ENCODE measurements at regions not wholly inside any gene's neighbourhood (a gene's known extent, or its start where the extent isn't known, plus 50 kb on each side); places are given as distances from the start of the nearest gene placed in this dataset.

DNA sequence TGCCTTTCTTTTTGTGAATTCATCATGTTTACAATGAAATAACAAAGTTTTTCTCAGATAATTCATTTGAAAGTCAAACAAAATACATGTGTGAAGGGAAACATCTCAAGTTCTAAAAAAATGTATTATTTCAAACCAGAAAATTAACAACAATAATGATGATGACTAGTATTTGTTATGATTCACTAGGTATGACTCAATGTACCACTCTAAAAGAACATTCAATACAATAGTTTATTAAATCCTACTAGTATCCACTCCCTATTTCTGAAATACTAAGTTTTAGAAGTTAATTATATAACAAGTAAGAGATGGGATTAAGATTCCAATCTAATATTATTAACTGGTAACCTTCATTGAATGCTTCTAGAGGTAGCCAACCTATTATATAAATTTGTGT is 1444.8 kb upstream of the CDH8 start:
- peaks cover 6% of the 10 kb centered on the region for H3K9me3 Mint-ChIP-seq
- no peak overlapping the region for H3K4me3 Mint-ChIP-seq

GRCh38 chr16:63473725-63474124 is 1437.5 kb upstream of the CDH8 start:
- H3K4me3 Mint-ChIP-seq = no peak overlapping the region
- H3K27ac Mint-ChIP-seq = no peak overlapping the region
- H3K27me3 Mint-ChIP-seq (ENCODE audit: low read depth) = no peaks in the 10 kb centered on the region
- no peaks in the 10 kb centered on the region for H3K36me3 Mint-ChIP-seq (ENCODE audit: low read depth)
- TF ChIP-seq CTCF (IDR thresholded peaks at IDR 0.05; ENCODE audit: unreplicated experiment in 3 of 3) = no peak
- no peaks in the 10 kb centered on the region for H3K9me3 Mint-ChIP-seq
- no peaks in the 10 kb centered on the region for H3K4me1 Mint-ChIP-seq

More for the DNA sequence above, 1444.8 kb upstream of the CDH8 start:
- H3K4me1 Mint-ChIP-seq = no peaks in the 10 kb centered on the region
- H3K27ac Mint-ChIP-seq = no peak overlapping the region
- no peaks in the 10 kb centered on the region for H3K27me3 Mint-ChIP-seq (ENCODE audit: low read depth)
- H3K36me3 Mint-ChIP-seq (ENCODE audit: low read depth) = no peaks in the 10 kb centered on the region
- TF ChIP-seq CTCF (IDR thresholded peaks at IDR 0.05; ENCODE audit: unreplicated experiment in 3 of 3) = no peak

DNA sequence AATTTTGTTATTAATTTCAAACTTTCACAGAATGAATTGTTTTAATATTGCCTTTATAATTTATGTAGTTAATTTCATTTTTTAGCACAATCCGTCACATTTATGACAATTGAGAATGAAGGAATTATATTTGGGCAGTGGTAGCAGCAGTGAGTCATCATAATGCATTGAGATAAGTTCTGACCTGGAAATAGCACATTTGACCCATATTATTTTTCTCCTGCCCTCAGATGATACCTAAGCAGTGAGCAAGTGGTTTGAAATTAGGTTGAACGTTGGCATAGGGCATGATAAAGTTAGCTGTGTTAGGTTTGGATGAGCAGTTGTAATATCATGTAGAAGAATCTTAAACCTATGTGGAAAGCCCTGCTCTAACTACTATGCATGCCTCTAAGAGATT is 1431.3 kb upstream of the CDH8 start:
- Mint-ChIP-seq H3K4me3 (no peak overlapping the region), H3K27me3 (ENCODE audit: low read depth) (no peaks in the 10 kb centered on the region), H3K36me3 (ENCODE audit: low read depth) (no peaks in the 10 kb centered on the region), H3K4me1 (peaks cover under 1% of the 10 kb centered on the region), H3K27ac (no peak overlapping the region), H3K9me3 (no peaks in the 10 kb centered on the region)
- TF ChIP-seq CTCF (IDR thresholded peaks at IDR 0.05; ENCODE audit: unreplicated experiment in 3 of 3) = no peak

DNA sequence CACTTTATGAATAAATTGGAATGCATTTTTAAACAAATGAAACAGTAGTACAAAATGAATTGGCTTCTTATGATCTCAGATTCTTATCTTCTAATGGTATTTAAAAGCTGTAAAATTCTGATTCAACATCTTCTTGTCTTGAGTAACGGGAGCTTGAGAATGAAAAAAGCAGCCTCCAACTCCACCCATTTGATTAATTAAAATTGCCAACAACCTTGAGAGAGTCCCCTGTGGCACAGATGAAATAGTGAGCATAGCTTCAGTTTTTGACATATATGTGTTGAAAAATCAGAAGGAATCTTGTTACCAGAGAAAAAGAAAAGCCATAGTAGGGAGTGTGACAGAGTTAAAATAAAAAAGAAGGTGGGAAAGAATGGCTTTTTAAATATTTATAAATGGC is 1426.1 kb upstream of the CDH8 start:
- Mint-ChIP-seq H3K27ac (no peak overlapping the region), H3K27me3 (ENCODE audit: low read depth) (no peaks in the 10 kb centered on the region), H3K4me1 (peaks cover 10% of the 10 kb centered on the region), H3K9me3 (no peaks in the 10 kb centered on the region), H3K4me3 (no peak overlapping the region), H3K36me3 (ENCODE audit: low read depth) (no peaks in the 10 kb centered on the region)
- no peak for TF ChIP-seq CTCF (IDR thresholded peaks at IDR 0.05; ENCODE audit: unreplicated experiment in 3 of 3)

GRCh38 chr16:63461248-63461841 is 1425.1 kb upstream of the CDH8 start:
- no peaks in the 10 kb centered on the region for H3K36me3 Mint-ChIP-seq (ENCODE audit: low read depth)
- H3K9me3 Mint-ChIP-seq = no peaks in the 10 kb centered on the region
- peak; percentile 66 to 81 (median 67) for TF ChIP-seq CTCF (IDR thresholded peaks at IDR 0.05; ENCODE audit: unreplicated experiment in 3 of 3)

DNA sequence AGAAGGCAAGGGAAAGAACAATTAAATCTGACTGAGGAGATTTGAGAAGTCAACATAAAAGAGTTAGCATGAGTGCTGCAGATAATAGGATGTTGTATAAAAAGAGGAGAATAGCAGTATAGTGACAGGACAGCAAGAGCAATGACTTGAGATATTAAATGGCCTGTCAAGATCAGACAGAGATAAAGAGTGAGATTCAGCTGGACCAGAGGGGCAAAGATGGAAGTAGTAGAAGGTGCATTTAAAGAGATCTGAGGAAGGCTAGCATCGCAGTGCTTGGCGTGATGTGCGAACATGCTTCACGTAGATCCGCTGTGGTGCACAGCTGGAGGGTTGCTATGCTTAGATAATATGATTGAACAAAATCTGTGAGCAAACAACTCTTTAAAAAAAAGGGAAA is 1422.6 kb upstream of the CDH8 start:
- Mint-ChIP-seq H3K4me1 (peaks cover 10% of the 10 kb centered on the region), H3K9me3 (no peaks in the 10 kb centered on the region), H3K27me3 (ENCODE audit: low read depth) (no peaks in the 10 kb centered on the region), H3K36me3 (ENCODE audit: low read depth) (no peaks in the 10 kb centered on the region), H3K4me3 (no peak overlapping the region), H3K27ac (peak overlapping the region in 1 of 3 experiments; percentile 1)
- no peak for TF ChIP-seq CTCF (IDR thresholded peaks at IDR 0.05; ENCODE audit: unreplicated experiment in 3 of 3)

More at GRCh38 chr16:63461248-63461841, 1425.1 kb upstream of the CDH8 start:
- peak overlapping the region in 2 of 3 experiments; percentile 28 to 49 for H3K27ac Mint-ChIP-seq
- H3K4me1 Mint-ChIP-seq = peaks cover 10% of the 10 kb centered on the region
- H3K27me3 Mint-ChIP-seq (ENCODE audit: low read depth) = no peaks in the 10 kb centered on the region
- H3K4me3 Mint-ChIP-seq = no peak overlapping the region

Data from nephron (organoid).